ENCODE measurements at regions not wholly inside any gene's neighbourhood (a gene's known extent, or its start where the extent isn't known, plus 50 kb on each side); places are given as distances from the start of the nearest gene placed in this dataset.

- TF ChIP-seq CTCF (IDR thresholded peaks at IDR 0.05) = no peak
- no peak for TF ChIP-seq POLR2A (IDR thresholded peaks at IDR 0.05)
Observed at GRCh38 chr2:133777574-133777960, 209.3 kb upstream of the NCKAP5 start.
